Progenitor cell of endocrine pancreas (in vitro differentiated cells): ENCODE measurements at regions not wholly inside any gene's neighbourhood (a gene's known extent, or its start where the extent isn't known, plus 50 kb on each side); places are given as distances from the start of the nearest gene placed in this dataset.

ENCODE experiments used
- DNase-seq: peaks from one replicate; pipeline ENCODE4 v3.0.0; 2021; ENCODE audit warnings: low spot score; ENCODE audit not compliant: unreplicated experiment
- H3K27ac Mint-ChIP-seq: 2 replicates; pipeline ENCODE4 v1.8.0; 2021; ENCODE audit warnings: mild to moderate bottlenecking, moderate library complexity, mixed read lengths
- H3K27me3 Mint-ChIP-seq: 2 replicates; pipeline ENCODE4 v1.8.0; 2021; ENCODE audit warnings: mixed read lengths
- H3K36me3 Mint-ChIP-seq: 2 replicates; pipeline ENCODE4 v1.8.0; 2022; ENCODE audit warnings: mixed read lengths; ENCODE audit not compliant: insufficient read depth
- H3K4me1 Mint-ChIP-seq: 2 replicates; pipeline ENCODE4 v1.8.0; 2021; ENCODE audit warnings: low read depth, mixed read lengths
- H3K4me3 Mint-ChIP-seq: 2 replicates; pipeline ENCODE4 v1.8.0; 2021; ENCODE audit warnings: low read depth, mild to moderate bottlenecking, moderate library complexity, mixed read lengths
- H3K9me3 Mint-ChIP-seq: 2 replicates; pipeline ENCODE4 v1.8.0; 2021; ENCODE audit warnings: low read depth, mixed read lengths
- CTCF ChIP-seq: fragments of 200-600 bp; sonication (generic); IDR thresholded peaks from one replicate; pipeline ENCODE4 v1.5.0; 2021; ENCODE audit warnings: antibody characterized with exemption, mild to moderate bottlenecking; ENCODE audit not compliant: unreplicated experiment

- TF ChIP-seq CTCF = no peak
- Mint-ChIP-seq H3K4me3 (no peak overlapping the region), H3K36me3 (no peaks in the 10 kb centered on the region), H3K4me1 (no peaks in the 10 kb centered on the region), H3K9me3 (no peaks in the 10 kb centered on the region), H3K27me3 (peaks cover 7% of the 10 kb centered on the region), H3K27ac (no peak overlapping the region)
- DNase-seq = no peak
These were observed 111.5 kb downstream of the CYP26B1 start for GRCh38 chr2:72036173-72036545.

GRCh38 chr2:72035518-72036172 is 112.0 kb downstream of the CYP26B1 start:
- H3K4me1 Mint-ChIP-seq = no peaks in the 10 kb centered on the region
- no peak overlapping the region for H3K27ac Mint-ChIP-seq
- H3K36me3 Mint-ChIP-seq = no peaks in the 10 kb centered on the region
- H3K4me3 Mint-ChIP-seq = no peak overlapping the region
- DNase-seq = no peak
- no peak for TF ChIP-seq CTCF
- H3K27me3 Mint-ChIP-seq = peaks cover 4% of the 10 kb centered on the region
- no peaks in the 10 kb centered on the region for H3K9me3 Mint-ChIP-seq

- Mint-ChIP-seq H3K4me3 (no peak overlapping the region), H3K9me3 (no peaks in the 10 kb centered on the region), H3K36me3 (no peaks in the 10 kb centered on the region), H3K27ac (no peak overlapping the region), H3K27me3 (peaks cover 3% of the 10 kb centered on the region), H3K4me1 (no peaks in the 10 kb centered on the region)
- TF ChIP-seq CTCF = no peak
- no peak for DNase-seq
These were observed 113.1 kb downstream of the CYP26B1 start for GRCh38 chr2:72034353-72035095.

GRCh38 chr2:72033636-72034035 is 114.0 kb downstream of the CYP26B1 start:
- Mint-ChIP-seq H3K36me3 (no peaks in the 10 kb centered on the region), H3K27ac (no peak overlapping the region), H3K4me3 (no peak overlapping the region), H3K9me3 (no peaks in the 10 kb centered on the region), H3K27me3 (peaks cover 3% of the 10 kb centered on the region), H3K4me1 (no peaks in the 10 kb centered on the region)
- DNase-seq = no peak
- no peak for TF ChIP-seq CTCF

- H3K4me3 Mint-ChIP-seq = no peak overlapping the region
- no peaks in the 10 kb centered on the region for H3K9me3 Mint-ChIP-seq
- no peaks in the 10 kb centered on the region for H3K4me1 Mint-ChIP-seq
- no peak overlapping the region for H3K27ac Mint-ChIP-seq
- H3K27me3 Mint-ChIP-seq = peaks cover 3% of the 10 kb centered on the region
- no peak for TF ChIP-seq CTCF
- no peaks in the 10 kb centered on the region for H3K36me3 Mint-ChIP-seq
- no peak for DNase-seq
These were observed 115.1 kb downstream of the CYP26B1 start for GRCh38 chr2:72032481-72033041.
